Mammary epithelial cell (primary cell): ENCODE measurements at regions not wholly inside any gene's neighbourhood (a gene's known extent, or its start where the extent isn't known, plus 50 kb on each side); places are given as distances from the start of the nearest gene placed in this dataset.

ENCODE experiments used
- EZH2 ChIP-seq: IDR thresholded peaks from 2 replicates; pipeline ENCODE4 v1.6.1; 2012; ENCODE audit warnings: low read length, inconsistent platforms, borderline replicate concordance
- TF ChIP-seq, protein P1 (sequence below), 2 donors: IDR thresholded peaks in 1 of 2; conservative IDR thresholded peaks in 1 of 2; 2 replicates each; pipeline ENCODE4 v1.5.1; 2011 to 2012; ENCODE audit warnings: inconsistent platforms in 2 of 2, low read length in 2 of 2, mild to moderate bottlenecking in 2 of 2, control low read depth in 1 of 2, low read depth in 1 of 2; ENCODE audit not compliant: insufficient read depth in 1 of 2; ENCODE audit errors: extremely low read depth in 1 of 2

DNA sequence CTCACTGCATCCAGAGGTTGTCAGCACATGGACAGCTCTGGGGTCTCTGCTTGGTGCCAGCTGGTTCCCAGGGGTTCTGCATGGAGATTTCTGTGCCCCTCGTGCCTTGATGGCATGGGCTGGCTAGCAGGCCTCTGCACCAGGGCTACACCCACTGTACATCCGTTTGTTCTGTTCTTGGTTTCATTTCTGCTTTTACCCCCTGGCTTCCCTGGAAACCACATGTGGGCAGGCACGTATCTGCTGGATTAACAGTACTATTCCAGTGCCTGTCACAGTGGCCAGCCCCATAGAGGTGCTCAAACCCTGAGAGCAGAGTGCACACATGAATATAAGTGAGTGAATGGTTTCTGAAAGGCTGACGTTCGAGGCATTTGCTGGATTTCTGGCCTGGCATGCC, 207.2 kb upstream of the GPR26 start:
- TF ChIP-seq, protein P1, sequence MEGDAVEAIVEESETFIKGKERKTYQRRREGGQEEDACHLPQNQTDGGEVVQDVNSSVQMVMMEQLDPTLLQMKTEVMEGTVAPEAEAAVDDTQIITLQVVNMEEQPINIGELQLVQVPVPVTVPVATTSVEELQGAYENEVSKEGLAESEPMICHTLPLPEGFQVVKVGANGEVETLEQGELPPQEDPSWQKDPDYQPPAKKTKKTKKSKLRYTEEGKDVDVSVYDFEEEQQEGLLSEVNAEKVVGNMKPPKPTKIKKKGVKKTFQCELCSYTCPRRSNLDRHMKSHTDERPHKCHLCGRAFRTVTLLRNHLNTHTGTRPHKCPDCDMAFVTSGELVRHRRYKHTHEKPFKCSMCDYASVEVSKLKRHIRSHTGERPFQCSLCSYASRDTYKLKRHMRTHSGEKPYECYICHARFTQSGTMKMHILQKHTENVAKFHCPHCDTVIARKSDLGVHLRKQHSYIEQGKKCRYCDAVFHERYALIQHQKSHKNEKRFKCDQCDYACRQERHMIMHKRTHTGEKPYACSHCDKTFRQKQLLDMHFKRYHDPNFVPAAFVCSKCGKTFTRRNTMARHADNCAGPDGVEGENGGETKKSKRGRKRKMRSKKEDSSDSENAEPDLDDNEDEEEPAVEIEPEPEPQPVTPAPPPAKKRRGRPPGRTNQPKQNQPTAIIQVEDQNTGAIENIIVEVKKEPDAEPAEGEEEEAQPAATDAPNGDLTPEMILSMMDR (conservative IDR thresholded peaks at IDR 0.05 in 1 of 2, IDR thresholded peaks at IDR 0.05 in 1 of 2; ENCODE audit: extremely low read depth in 1 of 2, insufficient read depth in 1 of 2, low read depth in 1 of 2, low read length in 2 of 2), result no peak
- TF ChIP-seq EZH2, result no peak
